Renal cortex interstitium (tissue), 11 donors: ENCODE measurements at regions not wholly inside any gene's neighbourhood (a gene's known extent, or its start where the extent isn't known, plus 50 kb on each side); places are given as distances from the start of the nearest gene placed in this dataset.

Source experiments
- DNase-seq, 11 donors: peaks; one replicate each; pipeline ENCODE4 v3.0.0-alpha.2; 2013; ENCODE audit warnings: low read depth in 9 of 11, low spot score in 4 of 11; ENCODE audit errors: extremely low read depth in 1 of 11

DNA sequence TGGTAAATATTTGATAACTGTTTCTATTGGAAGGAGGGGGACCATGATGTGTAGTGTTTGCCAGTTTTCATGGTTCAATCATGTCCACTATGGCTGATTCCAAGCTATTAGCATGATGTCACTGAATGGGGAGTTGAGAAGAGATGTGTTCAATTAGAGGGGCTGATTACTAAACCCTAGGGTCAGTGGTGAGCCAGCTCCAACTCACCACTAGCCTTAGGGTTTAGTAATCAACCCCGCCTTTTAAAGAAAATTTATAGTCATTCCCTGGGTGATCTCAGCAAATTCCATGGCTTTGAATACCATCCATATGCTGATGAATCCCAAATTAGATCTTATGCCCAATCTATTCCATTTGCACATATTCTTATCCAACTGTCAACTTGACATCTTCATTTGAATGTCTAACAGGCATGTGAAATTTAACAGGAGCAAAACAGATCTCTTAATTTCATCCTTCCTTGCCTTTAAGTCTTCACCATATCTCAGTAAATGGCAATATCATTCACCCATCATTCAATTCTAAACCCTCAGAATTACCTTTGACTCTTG is 98.8 kb downstream of the GCNT1 start:
- DNase-seq, result no peak

GRCh38 chr9:76558465-76558864 is 99.5 kb downstream of the GCNT1 start:
- no peak for DNase-seq

- no peak for DNase-seq
These were observed 100.3 kb downstream of the GCNT1 start for GRCh38 chr9:76559286-76559685.

DNA sequence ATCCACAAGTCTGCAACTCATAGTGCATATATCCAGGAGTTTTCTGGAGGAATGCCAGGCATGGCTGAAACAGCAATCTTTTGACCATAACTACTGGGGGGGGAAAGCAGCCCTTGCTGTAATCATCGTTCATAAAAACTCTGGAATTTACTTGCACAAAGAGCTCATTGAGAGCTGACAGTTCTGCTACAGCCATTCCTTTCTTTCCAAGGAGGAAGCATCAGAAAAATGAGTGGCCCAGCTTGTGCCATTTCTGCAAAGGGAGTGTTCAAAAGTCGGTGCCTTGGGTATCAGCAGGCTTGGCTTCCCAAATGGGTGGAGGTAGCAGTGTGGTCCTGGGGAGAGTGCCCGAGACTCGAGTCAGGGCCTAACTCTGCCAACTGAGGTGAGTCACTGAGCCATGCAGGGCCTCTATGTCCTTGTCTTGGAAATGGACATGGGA is 101.5 kb downstream of the GCNT1 start:
- peak in 2 of 11 donors; percentile 8 to 21 for DNase-seq

DNA sequence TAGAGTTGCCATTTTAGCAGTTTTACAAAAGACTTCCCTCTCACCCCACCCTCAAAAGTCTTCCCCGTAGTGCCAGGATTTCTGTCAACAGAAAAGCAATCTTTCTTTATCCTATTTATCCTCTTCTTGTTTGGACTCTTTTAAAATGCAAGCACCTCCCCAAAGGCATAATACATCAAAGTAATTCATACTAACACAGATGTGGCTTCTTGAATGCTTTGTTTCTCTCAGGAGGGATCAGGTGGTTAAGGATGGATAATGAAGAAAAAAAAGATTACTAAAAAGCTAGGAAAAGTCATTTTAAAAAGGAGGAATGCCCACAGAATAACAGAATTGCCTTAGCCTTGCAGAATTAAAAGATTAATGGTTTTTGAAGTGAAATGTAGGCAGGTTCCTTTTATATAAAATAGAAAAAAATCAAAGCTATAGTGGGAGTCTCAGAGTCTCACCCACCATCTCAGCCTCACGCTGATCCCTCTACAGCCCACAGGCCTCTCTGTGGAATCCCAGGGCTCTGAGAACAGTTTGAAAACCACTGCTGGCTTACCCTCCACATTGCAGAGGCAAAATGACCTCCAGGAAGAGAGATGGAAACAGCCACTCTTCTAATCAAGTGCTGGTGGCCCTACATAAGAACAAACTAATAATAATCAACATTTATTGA is 102.2 kb downstream of the GCNT1 start:
- DNase-seq, result no peak
